Osteoblast (primary cell): ENCODE measurements at regions not wholly inside any gene's neighbourhood (a gene's known extent, or its start where the extent isn't known, plus 50 kb on each side); places are given as distances from the start of the nearest gene placed in this dataset.

Experiments used
- DNase-seq: peaks from one replicate; pipeline ENCODE4 v3.0.0; 2011; ENCODE audit warnings: low spot score, mixed read lengths; ENCODE audit not compliant: insufficient read length; ENCODE audit errors: missing footprints
- H2AFZ ChIP-seq: 2 replicates; pipeline ENCODE4 v1.6.0; 2011; ENCODE audit warnings: mild to moderate bottlenecking, low read length
- H3K27ac ChIP-seq: 2 replicates; pipeline ENCODE4 v1.5.1; 2011; ENCODE audit warnings: mild to moderate bottlenecking, low read depth, low read length, moderate library complexity
- H3K27me3 ChIP-seq: 2 replicates; pipeline ENCODE4 v1.6.0; 2012; ENCODE audit warnings: mild to moderate bottlenecking, control low read depth, inconsistent platforms, low read length, moderate library complexity; ENCODE audit not compliant: insufficient read depth
- H3K36me3 ChIP-seq: 2 replicates; pipeline ENCODE4 v1.5.1; 2011; ENCODE audit warnings: mild to moderate bottlenecking, low read length, control low read depth, moderate library complexity; ENCODE audit not compliant: insufficient read depth
- H3K4me1 ChIP-seq: 2 replicates; pipeline ENCODE4 v1.5.1; 2011; ENCODE audit warnings: mild to moderate bottlenecking, low read length, control low read depth, moderate library complexity; ENCODE audit not compliant: insufficient read depth
- H3K4me2 ChIP-seq: 2 replicates; pipeline ENCODE4 v1.6.0; 2011; ENCODE audit warnings: mild to moderate bottlenecking, low read length; ENCODE audit not compliant: insufficient read depth
- H3K4me3 ChIP-seq: fragments of 200-600 bp; sonication (generic); 3 replicates; pipeline ENCODE4 v1.5.1; 2012; ENCODE audit warnings: mild to moderate bottlenecking, low read length, inconsistent platforms; ENCODE audit not compliant: insufficient read depth
- H3K79me2 ChIP-seq: 2 replicates; pipeline ENCODE4 v1.6.0; 2012; ENCODE audit warnings: mild to moderate bottlenecking, low read length, control low read depth, inconsistent platforms; ENCODE audit not compliant: insufficient read depth
- H3K9me3 ChIP-seq: 2 replicates; pipeline ENCODE4 v1.5.1; 2011; ENCODE audit warnings: low read depth, low read length, control low read depth
- H4K20me1 ChIP-seq: 2 replicates; pipeline ENCODE4 v1.6.0; 2012; ENCODE audit warnings: mild to moderate bottlenecking, low read length, control low read depth; ENCODE audit not compliant: insufficient read depth
- TF ChIP-seq, protein P1 (sequence below): IDR thresholded peaks from 2 replicates; pipeline ENCODE4 v1.5.1; 2011; ENCODE audit warnings: mild to moderate bottlenecking, low read depth, low read length, moderate library complexity; ENCODE audit errors: extremely low read depth

DNA sequence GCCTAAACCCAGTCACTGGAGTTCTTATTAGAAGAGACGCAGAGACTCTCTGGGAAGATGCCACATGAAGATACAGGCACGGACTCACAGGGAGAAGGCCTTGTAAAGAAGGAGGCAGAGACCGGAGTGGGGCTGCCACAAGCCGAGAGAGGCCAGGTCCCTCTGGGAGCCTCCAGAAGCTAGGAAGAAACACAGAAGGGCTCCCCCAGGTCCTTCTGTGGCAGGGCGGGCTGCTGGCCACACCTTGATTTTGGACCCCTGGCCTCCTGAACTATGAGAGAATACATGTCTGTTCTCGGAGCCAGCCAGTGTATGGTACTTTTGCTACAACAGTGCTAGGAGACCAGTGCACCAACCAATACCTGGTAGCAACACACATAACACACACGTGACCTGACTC, 140.1 kb upstream of the SPACA7 start:
- no peak overlapping the region for H3K4me3 ChIP-seq
- TF ChIP-seq, protein P1, sequence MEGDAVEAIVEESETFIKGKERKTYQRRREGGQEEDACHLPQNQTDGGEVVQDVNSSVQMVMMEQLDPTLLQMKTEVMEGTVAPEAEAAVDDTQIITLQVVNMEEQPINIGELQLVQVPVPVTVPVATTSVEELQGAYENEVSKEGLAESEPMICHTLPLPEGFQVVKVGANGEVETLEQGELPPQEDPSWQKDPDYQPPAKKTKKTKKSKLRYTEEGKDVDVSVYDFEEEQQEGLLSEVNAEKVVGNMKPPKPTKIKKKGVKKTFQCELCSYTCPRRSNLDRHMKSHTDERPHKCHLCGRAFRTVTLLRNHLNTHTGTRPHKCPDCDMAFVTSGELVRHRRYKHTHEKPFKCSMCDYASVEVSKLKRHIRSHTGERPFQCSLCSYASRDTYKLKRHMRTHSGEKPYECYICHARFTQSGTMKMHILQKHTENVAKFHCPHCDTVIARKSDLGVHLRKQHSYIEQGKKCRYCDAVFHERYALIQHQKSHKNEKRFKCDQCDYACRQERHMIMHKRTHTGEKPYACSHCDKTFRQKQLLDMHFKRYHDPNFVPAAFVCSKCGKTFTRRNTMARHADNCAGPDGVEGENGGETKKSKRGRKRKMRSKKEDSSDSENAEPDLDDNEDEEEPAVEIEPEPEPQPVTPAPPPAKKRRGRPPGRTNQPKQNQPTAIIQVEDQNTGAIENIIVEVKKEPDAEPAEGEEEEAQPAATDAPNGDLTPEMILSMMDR = no peak
- no peak overlapping the region for H2AFZ ChIP-seq
- no peaks in the 10 kb centered on the region for H3K4me1 ChIP-seq
- no peaks in the 10 kb centered on the region for H4K20me1 ChIP-seq
- no peak for DNase-seq
- H3K27ac ChIP-seq = no peak overlapping the region
- H3K9me3 ChIP-seq = no peaks in the 10 kb centered on the region
- H3K4me2 ChIP-seq = no peak overlapping the region
- H3K79me2 ChIP-seq = no peaks in the 10 kb centered on the region
- H3K36me3 ChIP-seq = no peaks in the 10 kb centered on the region
- H3K27me3 ChIP-seq = no peaks in the 10 kb centered on the region

DNA sequence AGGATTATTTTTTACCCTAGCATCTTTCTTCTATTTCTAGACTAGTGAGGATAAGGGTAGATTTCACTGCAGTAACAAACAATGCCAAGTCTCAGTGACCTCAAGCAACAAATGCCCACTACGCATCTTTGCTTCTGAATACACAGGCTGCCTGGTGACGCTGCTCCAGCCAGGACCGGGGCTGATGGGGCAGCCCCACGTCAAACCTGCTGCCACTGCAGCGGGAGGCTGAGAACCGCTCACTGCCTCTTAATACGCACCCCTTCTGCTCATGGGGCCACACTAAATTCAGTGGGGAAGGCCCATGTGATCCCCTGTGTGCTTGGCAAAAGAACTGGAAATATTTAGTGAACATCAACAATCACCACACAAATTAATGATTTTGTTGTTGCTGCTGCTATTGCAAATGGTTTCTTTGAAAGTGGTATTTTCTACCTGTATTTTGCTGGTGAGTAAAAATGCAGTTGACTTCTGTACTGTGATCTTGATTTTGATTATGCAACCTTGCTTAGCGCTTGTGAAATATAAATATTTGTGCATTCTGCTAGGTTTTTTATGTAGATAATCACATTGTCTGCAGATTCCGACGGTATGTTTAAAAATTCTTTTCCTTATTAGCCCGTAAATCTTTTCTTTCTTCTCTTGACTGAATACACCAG, 139.5 kb upstream of the SPACA7 start:
- no peak overlapping the region for H3K4me3 ChIP-seq
- H3K27me3 ChIP-seq = no peaks in the 10 kb centered on the region
- TF ChIP-seq, protein P1 = no peak
- no peak overlapping the region for H2AFZ ChIP-seq
- H4K20me1 ChIP-seq = no peaks in the 10 kb centered on the region
- no peaks in the 10 kb centered on the region for H3K9me3 ChIP-seq
- H3K79me2 ChIP-seq = no peaks in the 10 kb centered on the region
- no peak overlapping the region for H3K4me2 ChIP-seq
- DNase-seq = no peak
- H3K27ac ChIP-seq = no peak overlapping the region
- H3K36me3 ChIP-seq = no peaks in the 10 kb centered on the region
- H3K4me1 ChIP-seq = no peaks in the 10 kb centered on the region

DNA sequence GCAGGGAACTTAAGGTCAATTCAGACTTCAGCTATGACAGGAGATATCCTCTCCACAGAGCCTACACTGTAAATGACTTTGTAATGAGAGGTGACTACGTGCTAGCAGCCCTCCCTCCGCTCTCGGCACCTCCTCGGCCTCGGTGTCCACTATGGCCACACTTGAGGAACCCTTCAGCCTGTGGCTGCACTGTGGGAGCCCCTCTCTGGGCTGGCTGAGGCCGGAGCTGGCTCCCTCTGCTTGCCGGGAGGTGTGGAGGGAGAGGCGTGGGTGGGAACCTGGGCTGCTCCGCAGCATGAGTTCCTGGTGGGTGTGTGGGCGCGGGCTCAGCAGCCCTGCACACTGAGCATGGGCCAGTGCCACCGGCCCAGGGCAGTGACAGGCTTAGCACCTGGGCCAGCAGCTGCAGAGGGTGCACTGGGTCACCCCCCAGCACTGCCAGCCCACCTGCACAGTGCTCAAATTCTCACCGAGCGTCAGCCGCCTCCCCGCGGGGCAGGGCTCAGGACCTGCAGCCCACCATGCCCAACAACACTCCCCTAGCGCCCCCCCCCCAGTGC, 137.6 kb upstream of the SPACA7 start:
- no peak overlapping the region for H2AFZ ChIP-seq
- no peaks in the 10 kb centered on the region for H3K36me3 ChIP-seq
- no peak overlapping the region for H3K4me3 ChIP-seq
- no peaks in the 10 kb centered on the region for H3K79me2 ChIP-seq
- no peak overlapping the region for H3K4me2 ChIP-seq
- no peak overlapping the region for H3K27ac ChIP-seq
- H4K20me1 ChIP-seq = no peaks in the 10 kb centered on the region
- H3K9me3 ChIP-seq = no peaks in the 10 kb centered on the region
- H3K27me3 ChIP-seq = no peaks in the 10 kb centered on the region
- TF ChIP-seq, protein P1 = no peak
- H3K4me1 ChIP-seq = no peaks in the 10 kb centered on the region
- DNase-seq = no peak

DNA sequence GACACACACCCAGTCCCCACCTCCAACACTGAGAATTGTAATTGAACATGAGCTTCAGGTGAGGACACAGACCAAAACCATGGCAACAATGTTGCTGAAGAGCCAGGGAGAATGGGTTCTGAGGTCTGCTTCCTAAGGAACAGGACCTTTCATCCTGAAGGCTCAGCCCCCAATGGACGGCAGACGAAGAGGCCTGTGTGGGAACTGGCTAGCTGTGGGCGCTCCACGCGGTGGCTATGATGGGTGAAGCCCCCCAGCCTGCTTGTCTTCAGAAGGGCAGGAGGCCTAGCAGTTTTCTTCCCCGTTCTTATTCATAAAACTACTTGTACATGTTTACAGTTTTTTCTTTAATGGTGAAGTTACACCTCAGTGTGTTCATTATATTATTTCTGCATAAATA, 136.1 kb upstream of the SPACA7 start:
- Histone ChIP-seq H3K27ac (no peak overlapping the region), H3K9me3 (no peaks in the 10 kb centered on the region), H4K20me1 (no peaks in the 10 kb centered on the region), H3K4me1 (no peaks in the 10 kb centered on the region), H3K79me2 (no peaks in the 10 kb centered on the region), H3K4me3 (no peak overlapping the region), H2AFZ (no peak overlapping the region), H3K27me3 (no peaks in the 10 kb centered on the region), H3K36me3 (no peaks in the 10 kb centered on the region), H3K4me2 (no peak overlapping the region)
- TF ChIP-seq, protein P1 = no peak
- DNase-seq = no peak
